IMR-90 (cell line): ENCODE measurements at regions not wholly inside any gene's neighbourhood (a gene's known extent, or its start where the extent isn't known, plus 50 kb on each side); places are given as distances from the start of the nearest gene placed in this dataset.

ENCODE experiments used
- ATAC-seq: fragments of 200-7000 bp; cut with Tn5 transposase; 2 replicates; pipeline ENCODE4 v1.9.1; 2020; ENCODE audit warnings: low read depth, mild to moderate bottlenecking, moderate library complexity
- BruUV-seq: library from RNA; stranded (reverse); fragments of 400-500 nt; replicated peaks from 2 replicates; lab custom pipeline; 2021; lab: Mats Ljungman, UMichigan
- CTCF ChIA-PET: fragments of 300-600 bp; formaldehyde crosslinking; extraction: SDS; loops from one replicate; lab custom pipeline; 2021; ENCODE audit warnings: antibody characterized with exemption; lab: Yijun Ruan, JAX
- POLR2A ChIA-PET: fragments of 300-600 bp; sonication (Branson Sonifier 250); formaldehyde crosslinking; loops from one replicate; lab custom pipeline; 2022; ENCODE audit warnings: antibody characterized with exemption; ENCODE audit not compliant: unreplicated experiment; lab: Charles Lee
- DNase-seq: peaks from one replicate; pipeline ENCODE4 v3.0.0; 2013
- H2AFZ ChIP-seq: replicated peaks from 2 replicates; pipeline ENCODE3; 2013; ENCODE audit warnings: low read length, mild to moderate bottlenecking; ENCODE audit not compliant: poor library complexity
- H2AK5ac ChIP-seq: 2 replicates; pipeline ENCODE4 v1.6.1; 2013; ENCODE audit warnings: low read depth, low read length, inconsistent platforms
- H2AK9ac ChIP-seq: replicated peaks from 2 replicates; pipeline ENCODE3; 2013; ENCODE audit warnings: mild to moderate bottlenecking, low read depth, low read length, moderate library complexity; ENCODE audit not compliant: poor library complexity
- H2BK120ac ChIP-seq: 2 replicates; pipeline ENCODE4 v1.6.1; 2013; ENCODE audit warnings: low read depth, low read length, inconsistent platforms
- H2BK15ac ChIP-seq: 3 replicates; pipeline ENCODE4 v1.6.1; 2013; ENCODE audit warnings: low read depth, low read length, inconsistent platforms
- H2BK20ac ChIP-seq: 2 replicates; pipeline ENCODE4 v1.6.1; 2013; ENCODE audit warnings: low read depth, mild to moderate bottlenecking, inconsistent platforms, low read length, moderate library complexity
- H2BK5ac ChIP-seq: 2 replicates; pipeline ENCODE4 v1.6.1; 2013; ENCODE audit warnings: mild to moderate bottlenecking, low read depth, low read length, inconsistent platforms; ENCODE audit not compliant: poor library complexity, severe bottlenecking
- H3K14ac ChIP-seq: replicated peaks from 2 replicates; pipeline ENCODE4 v1.6.1; 2013; ENCODE audit warnings: low read depth, low read length, inconsistent platforms
- H3K18ac ChIP-seq: 2 replicates; pipeline ENCODE4 v1.6.1; 2013; ENCODE audit warnings: low read depth, low read length, control low read depth
- H3K23ac ChIP-seq: 2 replicates; pipeline ENCODE4 v1.6.1; 2013; ENCODE audit warnings: low read depth, low read length, inconsistent platforms
- H3K27ac ChIP-seq: 2 replicates; pipeline ENCODE4 v1.5.1; 2013; ENCODE audit warnings: mild to moderate bottlenecking, control low read depth, low read length; ENCODE audit not compliant: insufficient read depth
- H3K27me3 ChIP-seq: 2 replicates; pipeline ENCODE4 v1.6.1; 2013; ENCODE audit warnings: low read length; ENCODE audit not compliant: control insufficient read depth, insufficient read depth
- H3K36me3 ChIP-seq: 2 replicates; pipeline ENCODE4 v1.6.1; 2013; ENCODE audit warnings: low read length, mixed read lengths; ENCODE audit not compliant: control insufficient read depth, insufficient read depth
- H3K4ac ChIP-seq: 2 replicates; pipeline ENCODE4 v1.6.1; 2013; ENCODE audit warnings: low read depth, low read length, inconsistent platforms
- H3K4me1 ChIP-seq: 2 replicates; pipeline ENCODE4 v1.6.1; 2013; ENCODE audit warnings: low read length, mixed read lengths; ENCODE audit not compliant: control insufficient read depth, insufficient read depth
- H3K4me2 ChIP-seq: 2 replicates; pipeline ENCODE4 v1.6.1; 2013; ENCODE audit warnings: low read depth, mild to moderate bottlenecking, control low read depth, low read length, moderate library complexity
- H3K4me3 ChIP-seq: 2 replicates; pipeline ENCODE4 v1.5.1; 2013; ENCODE audit warnings: low read depth, mild to moderate bottlenecking, control low read depth, low read length, moderate library complexity; ENCODE audit not compliant: insufficient read depth
- H3K56ac ChIP-seq: 2 replicates; pipeline ENCODE4 v1.6.1; 2013; ENCODE audit warnings: low read length, inconsistent platforms; ENCODE audit not compliant: insufficient read depth; ENCODE audit errors: extremely low read depth
- H3K79me1 ChIP-seq, 2 experiments: 2 replicates each; pipeline ENCODE4 v1.6.1; 2013; ENCODE audit warnings: low read length in 2 of 2, inconsistent platforms in 1 of 2, low read depth in 1 of 2
- H3K9ac ChIP-seq: 2 replicates; pipeline ENCODE4 v1.6.1; 2013; ENCODE audit warnings: low read depth, low read length, control low read depth
- H3K9me1 ChIP-seq: 2 replicates; pipeline ENCODE4 v1.6.1; 2013; ENCODE audit warnings: low read length, inconsistent platforms; ENCODE audit not compliant: insufficient read depth
- H3K9me3 ChIP-seq: 2 replicates; pipeline ENCODE4 v1.6.1; 2013; ENCODE audit warnings: low read length; ENCODE audit not compliant: control insufficient read depth, insufficient read depth
- H4K20me1 ChIP-seq: 2 replicates; pipeline ENCODE4 v1.6.1; 2013; ENCODE audit warnings: low read length, inconsistent platforms; ENCODE audit not compliant: insufficient read depth
- H4K5ac ChIP-seq: 2 replicates; pipeline ENCODE4 v1.6.1; 2013; ENCODE audit warnings: mild to moderate bottlenecking, low read depth, low read length, control low read depth
- H4K8ac ChIP-seq, 2 experiments: 2 replicates each; pipeline ENCODE4 v1.6.1; 2013; ENCODE audit warnings: low read depth in 2 of 2, low read length in 2 of 2, control low read depth in 1 of 2, inconsistent platforms in 1 of 2
- H4K91ac ChIP-seq: 2 replicates; pipeline ENCODE4 v1.6.1; 2013; ENCODE audit warnings: low read depth, low read length, inconsistent platforms; ENCODE audit not compliant: insufficient read depth
- CHD1 ChIP-seq: IDR thresholded peaks from 2 replicates; pipeline ENCODE4 v1.6.1; 2012; ENCODE audit warnings: low read depth, low read length, improper control_type of control experiment
- FOS ChIP-seq: fragments of 150-350 bp; IDR thresholded peaks from 2 replicates; pipeline ENCODE4 v1.6.1; 2016; ENCODE audit warnings: low read depth, low read length
- RAD21 ChIP-seq: IDR thresholded peaks from 2 replicates; pipeline ENCODE4 v1.6.1; 2012; ENCODE audit warnings: low read length, improper control_type of control experiment
- SMC3 ChIP-seq: fragments of 150-350 bp; IDR thresholded peaks from 2 replicates; pipeline ENCODE4 v1.6.1; 2016; ENCODE audit warnings: low read depth, mild to moderate bottlenecking, antibody characterized with exemption, low read length, moderate library complexity
- WGBS, 2 experiments: methylation state at CpG; one replicate each; pipeline versions ENCODE4 v1.1.5 to v1.1.7; 2013; ENCODE audit warnings: missing lambda C conversion rate in 2 of 2; ENCODE audit not compliant: insufficient read length in 1 of 2; ENCODE audit errors: extremely low coverage in 2 of 2; 5-methylcytosine and 5-hydroxymethylcytosine counted together
- dilution Hi-C: fragments of 300-500 bp; cut with HindIII; formaldehyde crosslinking; loops from one replicate; pipeline ENCODE4 v1.14.3; 2018; ENCODE audit warnings: low sequenced_read_pairs; ENCODE audit not compliant: unreplicated experiment
- in situ Hi-C: fragments of 300-500 bp; cut with MboI; formaldehyde crosslinking; loops from 3 replicates; pipeline ENCODE4 v1.14.3; 2019; ENCODE audit warnings: low sequenced_read_pairs, inconsistent platforms, mixed read lengths
- intact Hi-C: fragments of 100-400 bp; cut with micrococcal nuclease; formaldehyde crosslinking; loops from 2 replicates; pipeline ENCODE4 v1.10.0; 2022

DNA sequence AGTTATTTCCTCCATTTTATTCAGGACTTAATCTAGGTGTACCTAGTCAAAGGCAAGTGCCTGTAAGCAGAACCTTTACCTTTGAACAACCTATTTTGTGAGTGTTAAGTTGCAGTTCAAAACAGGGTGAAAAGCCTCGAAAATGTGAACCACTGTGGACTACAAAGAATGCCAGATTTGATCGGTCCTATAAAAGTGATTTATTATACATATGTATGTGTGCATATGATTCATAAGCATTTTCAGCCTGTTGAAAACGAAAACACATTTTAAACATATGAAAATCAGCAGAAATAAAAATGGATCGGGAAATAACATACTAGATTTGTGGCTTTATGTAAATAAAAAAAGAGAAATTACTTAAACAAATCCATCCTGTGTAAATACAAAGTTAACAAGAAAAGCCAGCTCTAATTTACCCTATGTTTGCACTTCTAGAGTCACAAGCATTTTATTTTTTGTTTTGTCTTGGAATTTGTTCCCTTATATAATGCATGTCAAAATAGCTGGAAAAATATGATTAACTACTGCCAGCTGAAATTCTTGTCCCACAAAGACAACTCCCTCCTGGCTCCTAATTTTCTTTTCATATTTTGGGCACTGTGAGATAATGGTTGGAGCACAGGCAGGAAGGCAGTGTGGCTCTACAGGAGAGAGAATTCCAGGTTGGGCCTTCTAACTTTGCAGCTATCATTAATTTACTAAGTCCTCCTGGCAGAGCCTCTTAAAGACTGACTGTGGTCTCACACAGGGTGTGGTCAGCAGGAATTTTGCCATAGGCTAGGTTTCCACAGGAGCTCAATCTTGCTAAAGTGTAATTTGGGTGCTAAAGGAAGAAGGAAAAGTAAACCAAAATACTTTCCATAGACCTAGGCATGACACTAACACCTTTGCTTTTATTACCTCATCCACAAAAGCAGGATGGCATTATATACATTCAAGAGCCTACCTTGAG is 70.2 kb upstream of the CDC42BPA start:
- WGBS, 2 experiments = no CpG with 5 or more reads among the region's 4 CpGs
- intact Hi-C loops (no loop called here), dilution Hi-C loops (no loop called here), in situ Hi-C loops (no loop called here)
- no peak overlapping the region for H2BK120ac ChIP-seq
- no peak for TF ChIP-seq FOS
- no peak for TF ChIP-seq CHD1
- no peak for TF ChIP-seq RAD21
- no peak for TF ChIP-seq SMC3
- POLR2A ChIA-PET = no interaction called here
- no peaks in the 10 kb centered on the region for H3K79me1 ChIP-seq
- no peak overlapping the region for H2BK20ac ChIP-seq
- no peaks in the 10 kb centered on the region for H4K20me1 ChIP-seq
- no peaks in the 10 kb centered on the region for H3K9me3 ChIP-seq
- H3K56ac ChIP-seq = no peak overlapping the region
- H3K9me1 ChIP-seq = no peaks in the 10 kb centered on the region
- no peak for ATAC-seq
- no peak overlapping the region for H3K4me3 ChIP-seq
- H4K91ac ChIP-seq = no peak overlapping the region
- no peak overlapping the region for H2BK5ac ChIP-seq
- H3K27me3 ChIP-seq = no peaks in the 10 kb centered on the region; the same call in 1 of the 2 replicates
- H2AK9ac ChIP-seq = no peak overlapping the region
- no peak overlapping the region for H3K14ac ChIP-seq
- H4K8ac ChIP-seq = no peak overlapping the region
- H3K4me1 ChIP-seq = no peaks in the 10 kb centered on the region
- H4K5ac ChIP-seq = no peak overlapping the region
- no peak overlapping the region for H3K18ac ChIP-seq
- no peak for DNase-seq
- no TSS peak for BruUV-seq
- no peaks in the 10 kb centered on the region for H3K36me3 ChIP-seq
- no peak overlapping the region for H2AK5ac ChIP-seq
- no peak overlapping the region for H3K23ac ChIP-seq
- no peak overlapping the region for H3K27ac ChIP-seq
- H2BK15ac ChIP-seq = no peak overlapping the region
- CTCF ChIA-PET = no interaction called here
- no peak overlapping the region for H2AFZ ChIP-seq
- H3K9ac ChIP-seq = no peak overlapping the region
- H3K4me2 ChIP-seq = no peak overlapping the region
- H3K4ac ChIP-seq = no peak overlapping the region
